Duodenal mucosa (tissue), 2 donors: ENCODE measurements at regions not wholly inside any gene's neighbourhood (a gene's known extent, or its start where the extent isn't known, plus 50 kb on each side); places are given as distances from the start of the nearest gene placed in this dataset.
"Not testable (repeated sequence)": the region's sequence is repeated elsewhere in the genome, so short reads cannot be mapped to it uniquely, and the experiment has no call there.

ENCODE experiments used
- H3K27ac ChIP-seq: one replicate; pipeline ENCODE4 v1.7.0; 2013; ENCODE audit warnings: low read depth, low read length
- H3K27me3 ChIP-seq, 2 donors: one replicate each; pipeline ENCODE4 v1.7.0; 2013; ENCODE audit warnings: low read length in 2 of 2, control low read depth in 1 of 2; ENCODE audit not compliant: insufficient read depth in 2 of 2, control insufficient read depth in 1 of 2
- H3K36me3 ChIP-seq, 2 donors: one replicate each; pipeline ENCODE4 v1.7.0; 2013; ENCODE audit warnings: low read length in 2 of 2, control low read depth in 1 of 2; ENCODE audit not compliant: insufficient read depth in 2 of 2, control insufficient read depth in 1 of 2
- H3K4me1 ChIP-seq, 2 donors: one replicate each; pipeline ENCODE4 v1.7.0; 2013; ENCODE audit warnings: low read length in 2 of 2, control low read depth in 1 of 2; ENCODE audit not compliant: insufficient read depth in 2 of 2, control insufficient read depth in 1 of 2
- H3K4me3 ChIP-seq, 2 donors: one replicate each; pipeline ENCODE4 v1.7.0; 2013; ENCODE audit warnings: low read length in 2 of 2, low read depth in 1 of 2
- H3K9ac ChIP-seq, 2 donors: one replicate each; pipeline ENCODE4 v1.7.0; 2013; ENCODE audit warnings: low read length in 2 of 2, low read depth in 1 of 2
- H3K9me3 ChIP-seq, 2 donors: one replicate each; pipeline ENCODE4 v1.7.0; 2013; ENCODE audit warnings: low read length in 2 of 2, control low read depth in 1 of 2; ENCODE audit not compliant: control insufficient read depth in 1 of 2

- Histone ChIP-seq H3K27ac (no peak overlapping the region), H3K4me1 (no peaks in the 10 kb centered on the region), H3K27me3 (no peaks in the 10 kb centered on the region), H3K36me3 (no peaks in the 10 kb centered on the region), H3K4me3 (no peak overlapping the region), H3K9me3 (no peaks in the 10 kb centered on the region), H3K9ac (no peak overlapping the region)
Measured at GRCh38 chr4:18180122-18180521, 158.6 kb upstream of the LCORL start.

- Histone ChIP-seq H3K36me3 (no peaks in the 10 kb centered on the region), H3K4me3 (no peak overlapping the region), H3K9ac (no peak overlapping the region), H3K9me3 (no peaks in the 10 kb centered on the region), H3K27me3 (no peaks in the 10 kb centered on the region), H3K27ac (no peak overlapping the region), H3K4me1 (no peaks in the 10 kb centered on the region)
Measured at GRCh38 chr4:18171896-18172295, 150.3 kb upstream of the LCORL start.

- no peaks in the 10 kb centered on the region for H3K9me3 ChIP-seq
- H3K27me3 ChIP-seq = no peaks in the 10 kb centered on the region
- H3K4me1 ChIP-seq = no peaks in the 10 kb centered on the region
- no peaks in the 10 kb centered on the region for H3K36me3 ChIP-seq
- H3K9ac ChIP-seq = no peak overlapping the region
- H3K4me3 ChIP-seq = no peak overlapping the region
- no peak overlapping the region for H3K27ac ChIP-seq
Measured at GRCh38 chr4:18167831-18168230, 146.3 kb upstream of the LCORL start.

GRCh38 chr4:18166925-18167324 lies 145.4 kb upstream of the LCORL start:
- H3K4me1 ChIP-seq = no peaks in the 10 kb centered on the region
- no peaks in the 10 kb centered on the region for H3K36me3 ChIP-seq
- H3K27me3 ChIP-seq = no peaks in the 10 kb centered on the region
- no peak overlapping the region for H3K27ac ChIP-seq
- no peak overlapping the region for H3K4me3 ChIP-seq
- H3K9me3 ChIP-seq = no peaks in the 10 kb centered on the region
- no peak overlapping the region for H3K9ac ChIP-seq

GRCh38 chr4:18162453-18162852 lies 140.9 kb upstream of the LCORL start:
- H3K27ac ChIP-seq = no peak overlapping the region
- H3K36me3 ChIP-seq = no peaks in the 10 kb centered on the region
- no peaks in the 10 kb centered on the region for H3K9me3 ChIP-seq
- H3K4me3 ChIP-seq = no peak overlapping the region
- no peaks in the 10 kb centered on the region for H3K4me1 ChIP-seq
- H3K27me3 ChIP-seq = no peaks in the 10 kb centered on the region
- no peak overlapping the region for H3K9ac ChIP-seq

DNA sequence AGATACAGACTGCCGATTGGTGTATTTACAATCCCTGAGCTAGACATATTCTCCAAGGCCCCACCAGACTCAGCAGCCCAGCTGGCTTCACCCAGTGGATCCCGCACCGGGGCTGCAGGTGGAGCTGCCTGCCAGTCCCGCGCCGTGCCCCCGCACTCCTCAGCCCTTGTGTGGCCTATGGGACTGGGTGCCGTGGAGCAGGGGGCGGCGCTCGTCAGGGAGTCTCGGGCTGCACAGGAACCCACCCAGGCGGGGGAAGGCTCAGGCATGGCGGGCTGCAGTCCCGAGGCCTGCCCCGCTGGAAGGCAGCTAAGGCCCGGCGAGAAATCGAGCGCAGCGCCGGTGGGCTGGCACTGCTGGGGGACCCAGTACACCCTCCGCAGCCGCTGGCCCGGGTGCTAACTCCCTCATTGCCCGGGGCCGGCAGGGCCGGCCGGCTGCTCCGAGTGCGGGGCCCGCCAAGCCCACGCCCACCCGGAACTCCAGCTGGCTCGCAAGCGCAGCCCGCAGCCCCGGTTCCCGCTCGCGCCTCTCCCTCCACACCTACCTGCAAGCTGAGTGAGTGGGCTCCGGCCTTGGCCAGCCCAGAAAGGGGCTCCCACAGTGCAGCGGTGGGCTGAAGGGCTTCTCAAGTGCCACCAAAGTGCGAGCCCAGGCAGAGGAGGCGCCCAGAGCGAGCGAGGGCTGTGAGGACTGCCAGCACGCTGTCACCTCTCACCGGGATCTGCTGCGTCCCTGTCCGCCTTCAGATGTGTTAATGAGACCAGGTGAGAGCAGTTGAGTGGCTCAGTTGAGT lies 137.8 kb upstream of the LCORL start:
- not testable (repeated sequence) for H3K9me3 ChIP-seq, H3K36me3 ChIP-seq, H3K9ac ChIP-seq, H3K4me3 ChIP-seq, H3K27me3 ChIP-seq, H3K27ac ChIP-seq, H3K4me1 ChIP-seq

DNA sequence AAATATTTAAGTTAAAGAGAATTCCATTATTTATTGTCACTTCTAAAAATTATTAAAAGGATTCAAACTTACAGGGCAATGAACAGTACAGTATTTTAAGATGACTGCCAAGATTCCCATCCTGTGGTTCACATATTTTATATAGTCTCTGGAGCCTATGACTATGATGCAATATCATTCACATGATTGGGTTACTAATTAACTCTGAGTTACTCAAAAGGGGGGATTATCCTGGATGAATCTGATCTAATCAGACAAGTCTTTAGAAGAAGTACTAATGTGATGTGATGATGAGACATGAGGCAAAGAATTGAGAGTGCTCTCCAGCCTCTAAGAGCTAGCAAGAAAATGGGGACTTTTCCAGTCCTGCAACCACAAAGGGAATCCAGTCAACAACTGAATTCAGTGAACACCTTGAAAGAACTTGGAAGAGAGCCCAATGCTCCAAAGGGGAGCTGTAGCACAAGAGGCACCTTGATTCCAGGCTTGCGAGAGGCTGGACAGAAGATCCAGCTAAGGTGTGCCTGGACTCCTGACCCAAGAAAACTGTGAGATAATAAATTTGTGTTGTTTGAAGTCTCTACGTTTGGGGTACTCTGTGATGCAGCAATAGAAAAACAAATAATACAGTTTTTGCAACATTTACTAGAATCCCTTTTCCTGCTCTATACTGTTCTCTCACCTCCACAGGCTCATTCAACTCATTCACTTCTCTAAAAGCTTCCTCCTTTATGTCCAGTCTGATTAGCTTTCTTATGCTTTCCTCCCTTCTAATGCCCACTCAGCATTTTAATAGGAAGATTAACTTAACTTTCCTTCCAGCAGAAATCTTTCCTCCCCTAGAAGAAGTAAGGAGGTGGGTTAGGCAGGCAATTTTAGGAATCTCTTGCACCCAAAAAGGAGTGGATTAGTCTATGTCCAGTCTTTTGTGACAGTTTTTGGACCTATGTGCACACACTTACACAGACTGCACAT lies 133.8 kb upstream of the LCORL start:
- Histone ChIP-seq H3K4me1 (peaks cover 0 to 5% of the 10 kb centered on the region in 2 donors), H3K36me3 (no peaks in the 10 kb centered on the region), H3K27ac (no peak overlapping the region), H3K9ac (no peak overlapping the region), H3K27me3 (no peaks in the 10 kb centered on the region), H3K4me3 (no peak overlapping the region), H3K9me3 (no peaks in the 10 kb centered on the region)

DNA sequence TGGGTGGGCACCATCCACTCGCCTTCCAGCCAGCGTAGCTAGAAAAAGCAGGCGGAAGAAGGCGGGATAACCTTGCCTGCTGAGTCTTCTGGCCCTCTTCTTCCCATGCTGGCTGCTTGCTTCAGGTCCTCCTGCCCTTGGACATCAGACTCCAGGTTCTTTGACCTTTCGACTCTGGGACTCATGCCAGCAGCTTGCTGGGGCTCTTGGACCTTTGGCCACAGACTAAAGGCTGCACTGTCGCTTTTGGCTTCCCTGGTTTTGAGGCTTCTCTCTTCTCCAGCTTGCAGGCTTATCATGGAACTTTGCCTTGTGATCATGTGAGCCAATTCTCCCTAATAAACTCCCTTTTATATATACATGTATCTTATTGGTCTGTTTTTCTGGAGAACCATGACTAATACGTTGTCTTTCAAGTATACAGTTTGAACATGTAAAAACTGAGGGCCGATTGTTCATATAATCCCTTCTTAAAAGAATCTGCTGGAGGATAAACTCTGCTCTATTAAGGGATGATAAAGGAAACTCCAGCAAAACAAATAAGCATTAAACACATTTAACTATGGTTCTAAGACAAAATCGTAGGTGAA lies 116.6 kb upstream of the LCORL start:
- peak overlapping the region in 1 of 2 donors; percentile 32 for H3K4me3 ChIP-seq
- H3K27me3 ChIP-seq = no peaks in the 10 kb centered on the region
- no peak overlapping the region for H3K9ac ChIP-seq
- peaks cover 0 to 2% of the 10 kb centered on the region in 2 donors for H3K9me3 ChIP-seq
- H3K4me1 ChIP-seq = peaks cover 4 to 18% of the 10 kb centered on the region in 2 donors
- no peaks in the 10 kb centered on the region for H3K36me3 ChIP-seq
- H3K27ac ChIP-seq = no peak overlapping the region

DNA sequence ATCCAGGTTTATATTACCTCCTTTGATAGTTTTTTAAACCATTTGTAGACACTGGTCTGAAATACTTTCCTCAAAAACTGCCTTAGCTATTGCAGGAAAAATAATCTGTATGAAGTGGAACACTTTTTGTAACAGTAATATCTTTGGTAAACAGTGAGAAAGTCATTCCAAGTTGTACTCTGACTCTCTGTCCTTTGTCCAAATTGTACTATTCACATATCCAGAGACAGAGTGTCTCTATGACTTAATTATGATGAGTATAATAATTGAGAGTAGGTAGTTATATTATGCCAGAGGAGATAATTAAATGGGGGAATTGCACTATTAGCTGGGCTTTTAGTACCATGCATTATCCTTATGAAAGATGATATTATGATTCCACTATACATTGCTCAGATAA lies 112.6 kb upstream of the LCORL start:
- peaks cover 0 to 2% of the 10 kb centered on the region in 2 donors for H3K9me3 ChIP-seq
- H3K9ac ChIP-seq = no peak overlapping the region
- no peak overlapping the region for H3K27ac ChIP-seq
- no peaks in the 10 kb centered on the region for H3K27me3 ChIP-seq
- H3K36me3 ChIP-seq = no peaks in the 10 kb centered on the region
- H3K4me1 ChIP-seq = peaks cover 4 to 18% of the 10 kb centered on the region in 2 donors
- H3K4me3 ChIP-seq = no peak overlapping the region

DNA sequence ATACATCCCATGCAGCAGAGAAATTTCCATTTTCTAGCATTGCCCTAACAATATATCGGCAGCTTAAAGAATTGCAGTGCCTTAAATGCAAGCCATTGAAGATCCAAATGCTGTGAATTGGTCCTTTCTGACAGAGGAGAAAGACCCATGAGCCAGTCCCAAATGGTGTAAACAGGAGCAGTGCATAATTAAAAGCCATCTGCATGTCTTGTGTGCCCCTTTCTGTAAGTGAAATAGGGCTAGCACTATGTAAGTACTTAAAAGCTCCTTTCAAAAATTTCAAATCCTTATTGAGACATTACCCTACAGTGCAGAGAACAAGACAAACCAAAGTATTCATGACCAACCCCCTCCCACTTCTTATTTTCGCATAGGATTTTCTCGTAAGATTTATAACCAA lies 108.7 kb upstream of the LCORL start:
- Histone ChIP-seq H3K27me3 (no peaks in the 10 kb centered on the region), H3K4me3 (no peak overlapping the region), H3K27ac (no peak overlapping the region), H3K4me1 (peaks cover 0 to 14% of the 10 kb centered on the region in 2 donors), H3K9ac (no peak overlapping the region), H3K9me3 (no peaks in the 10 kb centered on the region), H3K36me3 (no peaks in the 10 kb centered on the region)
